HG03565 (cell line): ENCODE measurements at regions not wholly inside any gene's neighbourhood (a gene's known extent, or its start where the extent isn't known, plus 50 kb on each side); places are given as distances from the start of the nearest gene placed in this dataset.

Experiments
- ATAC-seq: cut with Tn5 transposase; IDR thresholded peaks from one replicate; pipeline ENCODE4 v1.9.1; 2021; ENCODE audit warnings: mild to moderate bottlenecking, moderate library complexity; ENCODE audit not compliant: unreplicated experiment

GRCh38 chr18:8942909-8943545 is 159.5 kb upstream of the NDUFV2 start:
- ATAC-seq: no peak

DNA sequence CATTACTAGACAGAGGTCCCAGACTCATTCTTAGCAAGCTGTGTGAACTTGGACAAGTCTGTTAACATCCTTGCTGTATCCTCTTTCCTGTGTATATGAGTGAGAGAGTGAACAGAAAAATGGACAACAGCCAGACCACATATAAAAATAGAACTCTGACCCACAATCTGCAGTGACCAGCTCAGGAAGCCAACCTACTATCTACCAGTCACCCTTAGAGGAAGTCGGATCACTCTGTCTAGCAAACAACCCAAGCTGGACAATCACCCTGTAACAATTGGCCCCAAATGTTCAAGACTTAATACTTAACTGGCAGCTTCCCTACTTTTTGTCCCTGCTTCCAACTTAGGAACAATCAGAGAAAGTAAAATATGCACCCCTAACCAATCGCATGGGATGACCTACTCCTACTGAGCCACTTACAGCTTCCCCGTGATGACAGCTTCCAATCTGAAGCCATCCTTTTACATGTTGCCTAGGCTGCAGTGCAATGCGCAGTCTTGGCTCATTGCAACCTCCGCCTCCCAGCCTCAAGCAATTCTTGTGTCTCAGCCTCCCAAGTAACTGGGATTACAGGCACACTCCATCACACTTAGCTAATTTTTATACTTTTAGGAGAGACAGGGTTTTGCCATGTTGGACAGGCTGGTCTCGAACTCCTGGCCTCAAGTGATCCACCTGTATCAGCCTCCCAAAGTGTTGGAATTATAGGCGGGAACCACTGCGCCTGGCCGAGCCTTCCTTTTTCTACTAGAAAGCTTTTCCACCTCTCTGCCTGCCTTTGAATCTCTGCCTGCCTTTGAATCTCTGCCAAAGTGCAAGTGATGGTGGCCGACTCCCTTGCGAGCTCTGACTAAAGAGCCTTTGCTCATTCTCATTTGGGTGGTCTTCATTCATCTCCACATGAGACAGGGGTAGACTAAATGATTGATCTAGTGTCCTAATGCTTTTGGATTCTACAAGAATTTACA is 158.3 kb upstream of the NDUFV2 start:
- ATAC-seq: no peak

- ATAC-seq: no peak
These were observed 157.6 kb upstream of the NDUFV2 start for GRCh38 chr18:8944871-8945245.

DNA sequence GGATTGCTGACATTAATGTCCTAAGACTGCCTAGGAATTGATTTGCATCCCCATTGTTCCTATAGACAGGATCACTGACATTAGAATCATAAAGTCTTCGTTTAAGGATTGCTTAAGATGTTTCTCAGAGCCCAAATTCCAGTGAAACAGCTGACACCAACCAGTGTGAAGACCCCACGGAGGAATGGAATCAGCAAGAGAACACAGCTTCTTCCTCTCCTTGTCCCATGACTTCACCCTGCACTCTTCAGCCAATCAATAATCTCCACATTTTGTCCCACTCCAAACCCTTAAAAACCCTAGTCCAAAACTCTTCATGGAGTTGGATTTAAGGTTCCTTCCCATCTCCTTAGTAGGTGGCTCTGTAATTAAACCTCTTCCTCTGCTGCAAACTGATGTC is 157.0 kb upstream of the NDUFV2 start:
- ATAC-seq: no peak

- ATAC-seq: no peak
These were observed 156.2 kb upstream of the NDUFV2 start for GRCh38 chr18:8946066-8946838.

DNA sequence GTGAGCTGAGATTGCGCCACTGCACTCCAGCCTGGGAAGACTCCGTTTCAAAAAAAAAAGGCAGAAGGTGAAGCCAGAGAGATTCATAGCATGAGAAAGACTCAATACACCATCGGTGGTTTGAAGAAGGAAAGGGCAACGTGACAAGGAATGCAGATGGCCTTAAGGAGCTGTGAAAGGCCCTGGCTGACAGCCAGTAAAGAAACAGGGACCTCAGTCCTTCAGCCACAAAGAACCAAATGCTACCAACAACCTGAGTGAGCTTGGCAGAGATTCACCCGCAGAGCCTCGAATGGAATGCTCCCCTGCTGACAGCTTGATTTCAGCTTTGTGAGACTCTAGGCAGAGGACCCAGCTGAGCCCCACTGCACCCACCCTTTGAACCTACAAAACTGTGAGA is 154.9 kb upstream of the NDUFV2 start:
- no peak for ATAC-seq

DNA sequence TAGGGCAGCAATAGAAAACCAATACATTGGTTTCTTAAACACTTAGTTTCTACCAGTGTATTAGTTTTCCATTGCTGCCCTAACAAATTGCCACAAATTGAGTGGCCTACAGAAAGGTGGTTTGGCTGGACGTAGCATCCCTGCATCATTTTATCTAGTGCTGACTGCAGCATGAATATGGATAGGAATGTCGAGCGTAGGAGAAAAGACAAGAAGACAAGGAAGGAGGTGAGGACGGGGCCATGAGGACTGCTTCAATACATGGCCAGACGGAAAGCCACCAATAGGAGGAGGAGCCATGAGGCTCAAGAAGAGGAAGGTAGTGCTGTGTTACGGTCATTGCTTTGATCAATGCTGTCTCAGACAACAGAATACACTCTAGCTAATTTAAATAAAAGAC is 154.5 kb upstream of the NDUFV2 start:
- ATAC-seq: no peak

GRCh38 chr18:8948471-8949149 is 153.9 kb upstream of the NDUFV2 start:
- ATAC-seq: no peak

- no peak for ATAC-seq
These were observed 153.3 kb upstream of the NDUFV2 start for GRCh38 chr18:8949206-8949605.

GRCh38 chr18:8951491-8951890 is 151.0 kb upstream of the NDUFV2 start:
- ATAC-seq: no peak

DNA sequence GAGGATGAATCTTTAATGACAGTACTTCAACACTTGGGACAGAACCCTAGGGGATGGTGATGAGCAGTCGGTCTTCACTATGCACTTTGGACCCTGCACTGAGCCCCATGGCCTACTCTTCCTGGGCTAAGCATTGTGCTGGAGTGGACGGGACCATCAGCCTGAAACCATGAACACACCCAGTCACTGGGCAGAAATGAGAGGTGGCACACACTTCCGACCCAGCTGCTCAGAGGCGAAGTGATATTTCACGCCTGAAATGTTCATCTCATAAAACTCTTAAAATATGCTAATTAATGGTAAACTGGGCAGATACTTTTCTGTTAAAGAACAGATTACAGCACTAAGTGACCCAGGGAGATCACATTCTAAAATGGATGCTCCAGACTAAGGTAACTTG is 150.3 kb upstream of the NDUFV2 start:
- no peak for ATAC-seq

DNA sequence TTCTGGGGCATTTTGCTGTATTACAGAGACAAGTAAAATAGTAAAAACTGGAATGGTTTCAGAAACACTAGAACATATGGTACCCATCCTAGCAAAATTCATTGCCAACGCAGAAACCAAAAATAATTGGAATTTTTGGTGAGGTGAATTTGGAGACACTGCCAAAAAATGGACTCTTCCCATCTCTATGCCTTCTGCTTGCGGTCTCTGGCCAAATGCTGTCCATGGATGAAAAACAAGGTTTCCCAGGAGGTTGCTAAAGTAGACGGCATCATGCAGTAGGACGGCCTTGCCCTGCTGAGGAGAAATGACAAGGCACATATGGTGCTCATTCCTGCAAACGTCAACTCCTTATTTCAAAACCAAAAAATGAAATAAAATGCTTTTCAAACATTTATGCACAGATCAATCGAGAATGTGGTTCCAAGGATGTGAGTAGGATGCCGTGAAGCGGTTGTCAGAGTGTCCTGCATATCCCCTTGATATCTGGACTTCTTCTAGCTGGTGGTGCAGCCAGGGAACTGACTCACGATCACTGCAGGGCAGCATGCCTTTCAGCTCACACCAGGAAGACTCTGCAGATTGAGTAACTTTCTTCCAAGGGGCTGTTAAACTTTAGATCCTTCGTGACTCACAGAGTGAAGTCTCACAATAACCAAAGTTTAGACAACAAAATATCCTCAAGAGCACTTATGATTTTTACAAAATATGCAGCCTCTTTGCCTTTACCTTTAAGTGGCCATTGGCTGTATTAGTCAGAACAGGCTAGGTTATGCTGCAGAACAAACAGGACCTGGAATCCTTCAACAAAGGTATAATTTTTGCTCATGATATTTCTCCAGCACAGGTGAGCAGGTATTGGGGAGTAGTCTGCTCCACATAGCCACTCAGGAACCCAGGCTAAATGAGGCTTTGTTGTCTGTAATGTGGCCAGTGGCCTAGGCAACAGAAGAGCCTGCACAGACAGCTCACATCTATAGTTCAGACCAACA is 149.4 kb upstream of the NDUFV2 start:
- no peak for ATAC-seq

GRCh38 chr18:8957731-8958130 is 144.8 kb upstream of the NDUFV2 start:
- ATAC-seq: no peak

GRCh38 chr18:8958660-8959059 is 143.8 kb upstream of the NDUFV2 start:
- no peak for ATAC-seq

GRCh38 chr18:8959551-8960135 is 142.9 kb upstream of the NDUFV2 start:
- ATAC-seq: no peak

DNA sequence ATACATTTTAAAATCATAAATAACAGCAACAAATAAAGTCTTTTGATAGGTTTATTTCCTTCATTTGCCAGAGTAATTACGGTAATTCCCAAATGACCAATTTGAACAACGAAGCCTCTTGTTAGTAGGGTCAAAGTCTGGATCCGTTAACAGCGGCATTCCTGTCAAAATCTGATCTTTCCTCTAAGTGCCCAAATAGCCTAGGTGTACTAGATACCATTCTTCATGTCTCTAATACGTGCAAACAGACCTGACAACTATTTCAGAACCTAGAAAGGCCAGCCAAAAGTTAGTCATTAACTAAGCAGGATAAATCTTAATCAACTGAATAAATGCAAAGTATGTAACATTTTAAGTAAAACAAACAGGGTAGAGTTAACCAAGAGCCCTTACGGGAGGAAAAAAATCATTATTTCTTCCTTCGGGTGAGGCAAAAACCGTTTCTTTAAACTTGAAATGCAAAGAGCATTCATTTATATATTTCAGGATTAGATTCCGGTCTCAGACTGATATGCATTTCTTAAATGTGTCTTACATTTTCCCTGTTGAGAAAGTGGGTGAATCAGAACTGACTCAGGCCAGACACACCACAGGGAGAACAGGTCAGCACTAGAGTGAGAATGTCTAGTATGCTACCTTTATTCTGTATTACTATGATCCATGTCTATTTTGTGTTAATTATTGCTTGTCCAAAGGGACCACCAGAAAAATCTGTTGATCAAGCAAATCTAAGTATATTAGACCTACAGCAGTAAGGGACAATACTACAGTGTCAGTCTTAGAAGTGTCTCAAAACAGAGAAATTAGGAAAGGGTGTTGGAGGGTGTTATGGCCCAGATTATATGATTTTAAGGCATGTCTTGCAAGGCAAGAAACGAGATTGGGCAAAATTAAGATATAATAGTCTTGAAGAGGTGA is 141.5 kb upstream of the NDUFV2 start:
- no peak for ATAC-seq

DNA sequence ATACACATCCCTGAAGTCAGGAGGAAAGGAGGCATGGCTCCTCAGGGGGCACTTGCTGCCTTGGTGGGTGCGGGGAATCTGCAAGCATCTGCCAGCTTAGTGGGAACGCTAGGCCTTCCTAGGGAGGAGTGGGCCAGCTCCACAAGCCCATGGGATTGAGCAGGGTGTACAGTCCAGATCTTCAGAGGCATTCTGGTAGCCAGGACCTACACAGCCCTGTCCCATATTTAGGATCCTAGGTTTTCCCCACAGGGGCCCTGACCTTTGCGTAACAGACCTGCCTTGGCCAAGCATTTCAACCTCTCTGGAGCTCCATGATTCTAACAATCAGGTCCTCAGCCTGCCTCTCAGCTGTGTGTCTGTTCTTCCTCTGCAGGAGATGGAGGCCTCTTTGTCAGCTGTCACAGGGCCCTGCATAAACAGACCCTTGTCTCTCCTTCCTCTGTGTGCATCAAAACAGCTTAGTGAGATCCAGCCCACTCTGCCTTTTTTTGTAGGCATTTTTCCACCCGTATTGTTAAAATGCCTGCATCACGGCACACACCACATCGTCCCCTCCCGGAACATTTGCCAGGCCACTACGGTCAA is 140.2 kb upstream of the NDUFV2 start:
- no peak for ATAC-seq
